CD4-positive, alpha-beta T cell treated with Interleukin-1 beta for 1 hour (primary cell): ENCODE measurements at regions not wholly inside any gene's neighbourhood (a gene's known extent, or its start where the extent isn't known, plus 50 kb on each side); places are given as distances from the start of the nearest gene placed in this dataset.

ENCODE experiments used
- DNase-seq, 2 donors: peaks; one replicate each; pipeline ENCODE4 v3.0.0-alpha.2; 2020 to 2022

DNA sequence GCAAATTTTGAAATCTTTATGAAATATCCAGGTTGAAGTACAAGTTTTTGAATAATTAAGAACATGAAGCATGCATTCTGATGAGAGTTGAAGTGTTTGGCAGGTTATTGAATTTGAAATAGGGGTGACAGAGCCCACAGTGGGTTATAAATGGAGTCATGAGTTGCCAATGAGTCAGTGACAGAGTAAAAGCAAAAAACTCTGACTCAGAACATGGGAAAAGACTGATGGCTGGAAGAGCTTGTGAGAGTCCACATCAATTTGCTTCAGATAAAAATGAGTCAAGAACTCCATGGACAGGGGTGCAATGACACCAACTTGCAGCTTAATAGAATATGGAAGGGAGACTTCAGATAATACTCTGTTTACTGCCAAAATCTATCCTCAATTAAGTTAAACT, 105.3 kb downstream of the SLC6A15 start:
- no peak for DNase-seq

DNA sequence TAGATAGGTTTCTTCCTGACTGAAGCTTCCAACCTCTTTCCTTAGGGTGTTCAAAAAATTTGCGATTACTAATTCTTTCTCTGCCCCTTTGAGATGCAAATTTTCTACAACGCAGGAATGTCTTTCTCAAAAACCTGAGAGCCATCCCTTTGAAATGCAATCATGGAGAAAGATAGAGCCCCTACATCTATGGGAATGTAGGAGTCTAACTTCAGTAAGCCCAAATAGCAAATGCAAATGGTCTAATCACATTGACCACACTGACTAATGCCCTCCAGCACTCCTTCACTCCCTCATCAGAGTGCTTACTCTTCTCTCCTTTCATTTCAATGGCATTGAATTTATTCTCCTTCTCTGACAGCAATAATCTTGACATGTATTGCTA, 107.1 kb downstream of the SLC6A15 start:
- DNase-seq, result no peak

DNA sequence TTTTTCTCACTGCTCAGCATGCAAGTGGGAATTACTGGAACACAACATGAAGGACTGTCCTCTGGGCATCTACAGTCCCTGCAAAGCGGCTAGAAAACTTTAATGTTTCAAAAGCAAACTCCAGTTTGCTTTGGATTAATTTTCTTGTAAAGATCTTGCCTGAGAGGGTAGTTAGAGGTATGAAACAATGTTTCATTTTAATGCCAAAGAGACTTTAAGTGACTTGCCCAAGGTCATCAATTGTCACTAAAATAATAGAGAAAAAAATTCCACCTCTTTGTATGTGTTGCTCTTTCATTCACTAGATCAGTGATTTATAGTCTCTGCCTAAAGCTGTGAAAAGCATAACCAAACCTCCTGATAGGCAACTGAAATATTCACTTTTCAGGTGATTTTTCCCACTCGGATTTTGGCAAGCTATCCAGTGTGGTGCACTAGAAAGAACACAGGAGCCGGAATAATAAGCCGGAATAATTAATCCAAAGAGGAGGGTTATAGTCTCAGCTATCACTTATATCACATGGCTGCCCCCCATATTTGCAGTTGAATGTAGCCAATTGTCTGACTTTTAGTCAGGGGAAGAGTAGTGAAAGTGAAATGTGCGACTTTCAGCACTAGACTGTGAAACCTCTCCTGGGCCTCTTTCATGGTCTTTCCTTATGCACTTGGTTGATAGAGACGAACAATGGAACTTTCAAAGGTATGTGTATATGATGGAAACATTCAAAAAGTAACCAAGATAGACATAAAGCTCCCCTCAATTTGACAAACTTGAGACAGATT, 107.7 kb downstream of the SLC6A15 start:
- no peak for DNase-seq

DNA sequence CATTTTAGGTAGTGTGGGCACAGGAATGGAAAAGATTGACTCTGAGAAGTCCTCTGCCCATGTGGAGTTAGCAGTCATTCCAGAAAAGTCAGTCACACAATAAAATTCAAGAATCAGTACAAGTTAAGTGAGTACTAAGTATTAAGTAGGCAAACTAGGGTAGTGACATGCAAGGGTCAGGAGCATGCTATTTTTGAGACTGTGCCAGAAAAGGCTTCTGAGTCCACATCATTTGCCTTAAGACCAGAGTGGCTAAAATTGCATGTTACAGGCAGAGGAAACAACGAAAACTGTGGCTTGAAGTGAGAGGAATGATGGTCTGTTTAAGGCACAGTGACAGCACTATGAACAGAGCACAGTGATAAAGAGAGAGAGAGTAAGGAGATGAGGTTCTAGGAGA, 108.9 kb downstream of the SLC6A15 start:
- no peak for DNase-seq

DNA sequence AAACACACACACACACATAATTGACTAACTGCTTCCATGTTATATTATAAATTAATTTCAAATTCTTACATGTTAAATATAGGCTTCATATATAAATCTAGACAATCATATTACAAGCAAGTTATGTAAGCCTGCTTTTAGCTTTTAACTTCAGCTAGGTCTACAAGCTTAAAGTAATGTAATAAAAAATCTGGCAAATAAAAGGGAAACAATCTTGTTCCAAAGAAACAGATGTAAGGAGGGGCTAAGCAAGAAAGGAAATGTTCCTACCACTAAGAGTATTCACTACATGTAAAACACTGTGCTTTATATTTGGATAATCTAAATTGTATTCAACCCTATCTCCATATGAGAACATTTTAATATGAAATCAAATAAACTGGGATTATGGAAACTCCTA, 110.4 kb downstream of the SLC6A15 start:
- DNase-seq, result no peak

DNA sequence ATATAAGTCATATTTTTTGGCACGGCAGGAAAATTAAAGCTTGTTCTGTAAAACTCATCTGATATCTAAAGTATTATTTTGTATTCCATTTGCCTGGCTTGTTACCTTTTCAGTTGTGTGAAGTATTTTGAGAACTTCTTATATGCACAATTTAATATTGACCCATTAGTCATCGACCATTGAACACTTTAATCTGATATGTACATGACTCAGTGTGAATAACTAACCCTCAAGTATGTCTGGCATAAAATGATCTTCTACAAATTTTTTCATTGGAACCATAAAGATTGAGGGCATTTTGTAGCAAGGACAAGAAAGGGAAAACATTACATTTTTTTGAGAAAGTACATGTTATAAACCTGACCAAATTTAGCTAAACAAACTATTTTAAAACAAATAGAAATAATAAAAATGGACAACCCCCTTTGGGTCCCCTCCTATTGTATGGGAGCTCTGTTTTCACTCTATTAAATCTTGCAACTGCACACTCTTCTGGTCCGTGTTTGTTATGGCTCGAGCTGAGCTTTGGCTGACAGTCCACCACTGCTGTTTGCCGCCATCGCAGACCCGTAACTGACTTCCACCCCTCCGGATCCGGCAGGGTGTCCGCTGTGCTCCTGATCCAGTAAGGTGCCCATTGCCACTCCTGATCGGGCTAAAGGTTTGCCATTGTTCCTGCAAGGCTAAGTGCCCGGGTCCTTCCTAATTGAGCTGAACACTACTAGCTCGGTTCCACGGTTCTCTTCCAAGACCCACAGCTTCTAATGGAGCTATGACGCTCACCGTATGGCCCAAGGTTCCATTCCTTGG, 118.8 kb downstream of the SLC6A15 start:
- DNase-seq, result no peak

DNA sequence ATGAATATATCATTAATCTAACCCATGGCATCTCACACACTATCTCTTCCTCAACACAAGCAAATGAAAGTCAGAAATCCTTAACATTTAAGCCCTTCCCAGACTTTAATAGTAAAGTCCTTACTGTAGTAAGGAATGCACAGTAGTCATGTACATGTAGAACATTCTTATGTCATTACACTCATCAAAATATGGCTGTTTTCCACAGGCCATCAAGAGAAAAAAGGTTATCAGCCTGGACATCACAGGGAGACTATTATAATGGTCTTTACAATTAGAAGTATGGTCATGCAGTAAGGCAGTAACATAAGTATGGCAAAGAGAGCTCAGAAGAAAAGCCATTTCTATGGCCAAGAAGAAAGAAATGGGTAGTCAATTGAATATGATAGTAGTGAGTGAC, 121.2 kb downstream of the SLC6A15 start:
- no peak for DNase-seq

DNA sequence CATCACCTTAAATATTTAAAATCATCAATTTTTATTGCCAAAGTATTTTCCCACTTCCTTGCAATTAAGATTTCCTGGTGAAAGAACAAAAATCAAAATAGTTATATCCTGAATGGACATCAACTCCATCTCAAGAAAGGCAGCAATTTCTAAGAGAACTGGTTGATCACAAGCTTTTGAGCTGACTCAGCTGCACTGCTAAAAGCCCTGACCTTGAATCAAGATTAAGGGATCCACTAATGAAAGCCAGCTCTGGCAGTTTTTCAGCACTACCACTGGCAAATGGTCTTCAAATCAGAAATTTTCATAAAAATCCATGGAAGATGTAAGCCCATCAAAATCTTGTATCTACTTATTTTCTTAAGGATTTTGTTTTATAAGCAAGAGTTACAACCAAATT, 123.4 kb downstream of the SLC6A15 start:
- DNase-seq, result no peak

DNA sequence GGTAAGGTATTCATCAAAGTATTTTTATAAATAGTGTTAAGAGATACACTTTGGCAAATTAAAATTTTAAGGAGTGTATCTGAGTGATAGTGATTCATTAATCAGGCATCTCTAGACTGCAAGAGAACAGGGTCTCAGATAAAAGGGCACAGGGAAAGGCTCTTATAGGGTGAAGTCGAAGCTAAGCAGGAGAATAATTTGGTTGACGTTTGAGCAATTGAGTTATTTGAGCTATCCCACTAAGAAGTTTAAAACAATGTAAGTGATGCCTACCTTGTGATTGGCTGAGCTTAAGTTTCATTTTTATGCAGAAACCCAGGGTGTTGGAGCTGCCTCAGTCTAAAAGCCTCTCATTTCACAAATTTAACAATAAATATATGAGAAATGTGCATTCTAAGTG, 125.3 kb downstream of the SLC6A15 start:
- DNase-seq, result no peak

DNA sequence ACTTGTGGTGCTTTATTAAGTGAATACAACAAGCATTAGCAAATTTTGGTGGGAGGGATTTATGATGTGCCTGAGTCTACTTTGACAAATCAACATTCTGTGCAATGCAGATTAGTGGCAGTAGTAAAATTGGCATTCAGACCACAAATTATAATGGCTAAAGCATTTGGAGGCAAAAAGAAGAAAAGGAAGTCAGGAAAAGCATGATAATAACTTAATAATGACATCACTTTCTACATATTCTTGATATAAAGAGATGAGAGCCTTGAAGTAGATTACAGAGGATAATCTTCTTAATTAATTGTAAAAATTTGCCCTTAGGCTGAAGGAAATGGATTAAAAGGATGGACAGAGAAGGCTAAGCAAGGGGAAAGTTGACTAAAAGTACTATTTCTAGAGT, 126.0 kb downstream of the SLC6A15 start:
- DNase-seq, result no peak

DNA sequence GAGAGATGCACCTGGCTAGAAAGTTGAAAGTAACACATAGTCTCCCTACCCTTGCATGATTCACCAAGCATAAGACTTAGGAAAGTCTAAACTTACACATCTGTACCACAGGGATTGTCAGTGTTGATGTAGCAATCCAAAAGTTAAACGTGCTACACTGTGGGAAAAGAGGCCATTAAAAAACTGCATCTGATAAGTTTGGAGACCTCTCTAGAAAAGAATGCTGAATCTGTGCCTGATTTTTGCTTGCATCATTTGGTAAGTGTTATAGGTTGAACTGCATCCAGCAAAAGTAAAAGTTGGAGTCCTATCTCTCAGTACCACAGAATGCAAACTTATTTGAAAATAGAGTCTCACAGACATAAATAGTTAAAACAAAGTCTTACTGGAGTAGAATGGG, 126.6 kb downstream of the SLC6A15 start:
- DNase-seq, result no peak

DNA sequence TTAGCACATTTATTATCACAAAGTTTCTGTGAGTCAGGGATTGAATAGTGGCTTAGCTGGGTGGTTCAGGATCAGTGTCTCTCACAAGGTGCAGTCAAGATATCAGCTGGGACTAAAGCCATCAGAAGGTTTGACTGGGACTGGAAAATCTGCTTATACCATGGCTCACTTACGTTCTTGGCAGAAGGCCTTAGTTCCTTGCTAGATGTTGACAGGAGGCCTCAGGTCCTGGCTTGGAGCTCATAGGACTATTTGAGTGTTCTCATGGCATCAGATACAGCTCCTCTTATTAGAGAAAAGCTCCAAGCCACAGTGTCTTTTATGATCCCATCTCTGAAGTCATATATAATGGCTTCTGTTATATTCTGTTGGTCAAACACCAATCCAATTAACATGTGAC, 127.3 kb downstream of the SLC6A15 start:
- DNase-seq, result no peak

DNA sequence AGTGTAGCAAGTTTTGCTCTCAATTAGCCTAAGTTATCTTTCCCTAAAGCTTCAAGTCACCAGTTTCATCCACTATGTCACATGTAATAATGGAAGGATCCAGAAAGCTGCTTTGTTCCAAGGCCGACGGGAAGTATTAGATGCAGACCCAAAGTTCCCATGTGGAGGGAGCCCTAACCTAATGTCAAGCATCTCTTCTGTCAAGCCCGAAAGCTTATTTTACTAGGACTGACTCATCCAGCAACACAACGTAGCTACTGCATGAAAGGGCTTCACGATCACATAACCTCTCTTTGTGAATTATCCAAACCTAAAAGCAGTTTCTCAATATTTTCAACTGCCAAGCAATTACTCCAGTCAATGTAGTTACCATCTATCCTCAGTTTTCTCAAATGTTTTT, 133.4 kb downstream of the SLC6A15 start:
- no peak for DNase-seq

DNA sequence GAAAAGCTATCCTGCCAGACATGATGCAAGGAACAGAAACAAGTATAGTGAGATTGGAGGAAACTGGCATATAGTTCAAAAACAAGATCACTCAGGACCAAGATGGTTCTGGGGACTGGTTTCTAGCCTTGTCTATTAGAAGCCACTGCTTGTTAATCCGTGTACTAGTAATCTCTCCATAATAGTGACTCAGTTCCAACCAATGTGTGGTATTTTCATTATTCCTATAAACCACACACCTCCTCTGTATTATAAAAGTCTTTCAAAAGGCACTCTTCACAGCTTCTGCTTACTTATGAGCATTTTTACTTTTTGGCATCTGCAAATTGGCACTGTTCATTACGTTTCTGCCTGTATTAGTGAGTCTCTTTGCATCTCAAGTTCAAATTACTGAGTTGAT, 140.3 kb downstream of the SLC6A15 start:
- no peak for DNase-seq

DNA sequence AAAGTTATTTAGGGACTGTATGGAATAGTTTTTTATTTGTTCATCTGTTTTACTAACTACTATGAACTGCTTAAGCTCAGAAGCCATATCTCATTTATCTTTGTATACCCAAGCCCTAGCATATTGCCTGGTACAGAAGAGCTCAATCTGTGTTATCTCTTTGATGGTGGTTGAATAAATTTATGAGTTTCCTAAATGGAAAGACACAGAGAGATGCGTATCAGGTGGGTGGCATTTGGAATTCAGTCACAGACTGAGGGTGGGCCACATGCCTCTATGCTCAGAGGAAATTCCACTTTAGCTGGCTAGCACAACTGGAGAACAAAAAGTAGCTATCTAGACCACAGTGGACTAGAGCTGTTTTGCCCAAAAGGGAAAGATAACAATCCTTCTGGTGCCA, 145.5 kb downstream of the SLC6A15 start:
- DNase-seq, result no peak

DNA sequence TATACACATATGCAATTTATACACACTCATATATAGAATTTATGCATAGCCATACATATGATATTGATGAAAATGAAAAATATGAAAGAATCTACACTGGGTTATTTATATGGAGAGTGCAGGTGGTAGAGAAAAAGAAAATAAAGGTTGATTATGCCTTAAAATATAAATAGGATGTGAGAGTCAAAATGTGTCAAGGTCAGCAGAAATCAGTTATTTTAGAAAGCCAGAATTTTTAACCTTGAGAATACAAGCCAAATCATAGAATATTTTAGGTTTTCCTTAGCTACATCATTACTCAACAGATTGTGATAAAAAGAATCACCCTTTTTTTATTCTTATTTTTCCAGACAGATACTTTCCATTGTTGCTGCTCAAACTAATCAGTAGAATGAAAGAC, 146.2 kb downstream of the SLC6A15 start:
- DNase-seq, result no peak

DNA sequence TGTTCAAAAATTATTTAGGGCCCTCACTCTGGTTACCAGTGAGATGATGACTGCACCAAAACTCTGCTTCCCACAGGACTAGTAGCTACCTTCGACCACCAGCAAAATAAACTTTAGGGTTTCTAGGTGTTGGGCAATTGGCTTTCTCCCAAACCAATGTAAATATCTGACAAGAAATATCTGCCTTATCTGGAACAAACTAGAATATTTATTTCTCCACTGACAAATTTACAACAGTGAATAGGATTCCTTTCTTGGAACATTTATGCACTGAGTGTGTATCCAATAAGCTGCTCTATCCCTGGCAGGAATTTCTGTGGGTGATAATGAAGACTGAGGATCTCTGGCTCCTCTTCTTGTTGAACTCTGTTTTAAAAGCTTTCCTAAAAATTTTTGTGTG, 148.6 kb downstream of the SLC6A15 start:
- DNase-seq, result no peak

DNA sequence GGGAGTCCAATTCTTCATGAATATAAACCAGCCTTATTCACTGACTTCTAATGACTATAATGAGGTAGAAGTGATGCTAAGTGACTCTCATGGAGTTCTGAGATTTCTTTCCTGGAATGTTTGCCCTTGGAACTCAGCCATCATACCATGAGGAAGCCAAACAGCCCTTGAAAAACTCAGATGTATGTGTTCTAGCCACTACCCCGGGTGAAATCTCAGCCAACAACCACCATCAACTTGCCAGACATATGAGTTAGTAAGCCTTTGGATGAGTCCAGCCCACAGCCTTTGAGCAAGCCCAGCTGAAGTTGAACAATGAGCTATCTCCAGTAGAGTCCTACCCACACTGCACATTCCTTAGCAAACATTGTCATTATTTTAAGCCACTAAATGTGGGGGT, 149.5 kb downstream of the SLC6A15 start:
- no peak for DNase-seq

DNA sequence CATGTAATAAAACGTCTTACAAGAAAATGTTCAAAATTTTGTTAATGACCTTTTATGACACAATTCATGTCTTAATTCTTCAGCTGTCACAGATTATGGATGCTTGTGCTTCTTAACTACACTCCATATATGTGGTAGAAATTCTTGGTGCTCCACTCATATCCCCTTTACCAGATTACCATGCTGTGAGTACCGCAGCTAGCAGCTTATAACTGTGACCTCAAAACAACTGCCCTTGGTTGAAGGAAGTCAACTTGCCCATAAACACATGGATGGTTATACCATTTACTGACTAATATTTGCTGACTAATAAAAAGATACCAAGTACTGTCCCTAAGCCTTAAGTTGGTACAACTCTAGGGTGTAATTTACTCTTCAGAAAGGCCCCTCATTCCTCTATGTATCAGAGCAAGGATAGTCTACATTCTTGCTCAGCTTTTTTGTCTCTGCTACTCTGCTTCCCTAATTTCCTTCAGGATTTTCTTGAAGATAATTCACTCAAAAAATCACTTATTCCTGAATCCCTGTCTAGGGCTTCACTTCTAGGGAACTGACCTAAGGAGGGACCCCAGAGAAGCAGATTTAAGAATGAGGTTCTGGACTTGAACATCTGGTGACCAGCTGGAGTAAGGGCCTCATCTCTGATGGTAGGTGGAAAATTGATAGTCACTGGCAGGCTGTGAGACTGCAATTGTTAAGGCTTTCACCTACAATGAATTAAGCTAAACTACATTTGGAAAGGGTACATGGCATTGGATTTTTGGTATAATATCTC, 152.3 kb downstream of the SLC6A15 start:
- no peak for DNase-seq

DNA sequence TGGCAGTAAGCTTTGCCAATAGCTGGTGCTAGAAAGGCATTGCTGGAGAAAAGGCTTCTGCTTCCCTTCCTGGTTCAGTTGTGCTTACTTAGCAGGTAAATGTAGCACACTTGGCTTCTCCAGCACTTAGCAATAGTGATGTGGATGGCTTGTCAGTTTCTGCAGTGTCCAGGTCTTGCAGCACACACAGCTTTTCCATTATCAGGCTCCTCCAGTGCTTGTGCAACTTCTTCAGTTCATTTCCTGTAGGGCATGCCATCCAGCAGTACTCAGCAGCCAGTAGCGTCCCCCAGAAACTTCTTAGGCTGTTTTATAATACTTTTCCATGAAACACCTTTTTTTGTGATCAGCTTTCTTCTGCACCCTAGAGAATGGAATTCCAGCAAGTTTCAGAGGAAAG, 154.6 kb downstream of the SLC6A15 start:
- DNase-seq, result no peak

DNA sequence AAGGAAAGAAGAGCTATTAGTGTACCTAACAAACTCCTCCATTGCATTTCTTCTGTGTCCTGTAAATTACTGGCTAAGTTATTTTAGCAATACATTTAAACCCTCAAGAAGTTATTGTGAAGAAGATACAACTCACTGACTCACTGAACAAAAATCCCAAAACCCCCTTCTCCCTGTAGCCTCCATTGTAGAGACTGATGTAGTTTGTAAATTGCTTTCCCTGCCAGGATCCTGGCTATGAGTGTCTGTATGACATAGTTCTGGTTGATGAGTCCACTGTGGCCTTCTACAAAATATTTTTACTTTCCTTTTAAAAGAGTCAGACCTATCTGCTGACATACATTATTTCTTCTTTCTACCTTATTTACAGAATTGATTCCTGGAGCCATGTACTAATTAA, 155.6 kb downstream of the SLC6A15 start:
- DNase-seq, result no peak

DNA sequence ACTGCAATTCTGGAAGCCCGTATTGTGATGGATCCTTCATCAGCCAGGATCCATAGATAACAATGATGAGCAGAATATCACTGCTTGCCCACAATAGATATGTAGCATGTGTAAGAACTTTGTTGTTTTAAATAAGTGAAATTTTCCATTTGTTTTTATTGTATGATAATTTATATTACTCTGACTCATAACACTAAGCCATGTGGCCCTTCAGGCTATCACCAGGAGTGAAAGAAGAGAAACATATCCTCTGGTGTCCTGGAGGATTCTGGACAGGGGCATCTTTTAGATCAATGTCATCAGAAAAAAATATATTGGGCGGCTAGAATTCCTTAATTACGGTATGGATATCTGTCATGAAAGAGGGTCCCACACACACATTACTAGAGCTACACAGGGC, 167.5 kb downstream of the SLC6A15 start:
- DNase-seq, result no peak

DNA sequence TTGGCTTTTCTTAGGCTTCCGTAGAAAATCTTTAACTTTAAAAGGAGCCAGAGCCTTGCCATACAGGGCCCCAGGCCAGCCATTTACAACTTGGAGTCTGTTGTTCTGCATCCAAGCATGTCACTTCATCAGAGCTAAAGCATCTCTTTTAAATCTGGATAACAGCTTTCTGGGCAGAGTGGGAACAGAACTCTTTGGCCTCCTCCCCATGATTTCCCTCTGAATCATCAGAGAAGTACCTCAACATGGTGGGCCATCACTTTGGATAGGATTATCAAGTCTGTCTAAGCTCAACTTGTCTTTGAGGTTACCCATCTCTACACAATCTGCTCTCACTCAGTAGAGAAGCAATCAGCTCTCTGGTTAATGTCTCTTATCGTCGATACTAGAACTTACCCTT, 170.9 kb downstream of the SLC6A15 start:
- no peak for DNase-seq

DNA sequence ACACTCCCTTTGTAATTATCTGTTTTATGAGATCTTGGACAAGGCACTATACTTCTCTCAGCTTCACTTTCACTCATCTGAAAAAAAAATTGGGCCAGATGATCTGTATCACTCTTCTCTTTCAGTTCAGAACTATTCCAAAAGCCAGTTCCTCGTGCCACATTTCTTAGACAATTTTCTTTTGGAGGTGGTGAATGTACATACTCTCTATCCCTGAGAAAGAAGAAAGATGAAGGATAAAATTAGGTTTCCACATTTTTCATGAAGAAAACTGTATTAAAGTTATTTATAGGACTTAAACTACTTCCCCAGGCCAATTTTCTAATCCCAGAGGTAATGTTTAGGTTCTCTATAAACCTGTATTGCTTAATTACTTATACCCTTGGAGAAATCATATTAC, 171.6 kb downstream of the SLC6A15 start:
- DNase-seq, result no peak
